Type B pancreatic cell (in vitro differentiated cells): ENCODE measurements at regions not wholly inside any gene's neighbourhood (a gene's known extent, or its start where the extent isn't known, plus 50 kb on each side); places are given as distances from the start of the nearest gene placed in this dataset.

Experiments
- DNase-seq: peaks from one replicate; pipeline ENCODE4 v3.0.0; 2021; ENCODE audit warnings: mixed read lengths; ENCODE audit not compliant: unreplicated experiment; ENCODE audit errors: extremely low spot score
- H3K27ac Mint-ChIP-seq: 2 replicates; pipeline ENCODE4 v1.8.0; 2021; ENCODE audit warnings: mild to moderate bottlenecking, mixed read lengths
- H3K27me3 Mint-ChIP-seq: 2 replicates; pipeline ENCODE4 v1.8.0; 2021; ENCODE audit warnings: mixed read lengths
- H3K36me3 Mint-ChIP-seq: 2 replicates; pipeline ENCODE4 v1.8.0; 2021; ENCODE audit warnings: mixed read lengths
- H3K4me1 Mint-ChIP-seq: one replicate; pipeline ENCODE4 v1.8.0; 2021; ENCODE audit warnings: mixed read lengths; ENCODE audit not compliant: unreplicated experiment
- H3K4me3 Mint-ChIP-seq: 2 replicates; pipeline ENCODE4 v1.8.0; 2021; ENCODE audit warnings: mild to moderate bottlenecking, mixed read lengths
- H3K9me3 Mint-ChIP-seq: 2 replicates; pipeline ENCODE4 v1.8.0; 2021; ENCODE audit warnings: mixed read lengths
- TF ChIP-seq, protein P1 (sequence below): fragments of 200-600 bp; sonication (generic); conservative IDR thresholded peaks from 2 replicates; pipeline ENCODE4 v1.5.0; 2021; ENCODE audit warnings: antibody characterized with exemption, mild to moderate bottlenecking

DNA sequence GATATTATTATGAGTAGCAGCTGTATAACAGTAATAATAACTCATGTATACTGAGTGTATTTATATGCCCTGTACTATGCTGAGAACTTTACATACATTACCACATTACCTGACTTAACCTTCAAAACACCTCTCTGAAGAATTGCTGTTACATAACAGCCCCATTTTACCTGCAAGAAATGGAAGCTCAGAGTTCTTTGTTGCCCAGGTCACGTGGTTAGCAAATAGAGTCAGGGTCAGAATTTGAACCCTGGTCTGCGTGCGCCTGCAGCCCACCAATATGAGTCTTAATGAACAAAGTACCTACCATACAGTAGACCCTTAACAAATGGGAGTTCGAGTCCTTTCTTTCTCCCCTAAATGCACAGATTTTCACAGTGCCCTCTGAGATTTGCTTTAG is 101.9 kb downstream of the MCFD2 start:
- Mint-ChIP-seq H3K4me1 (peaks cover 15% of the 10 kb centered on the region), H3K27me3 (peaks cover 3% of the 10 kb centered on the region), H3K36me3 (no peaks in the 10 kb centered on the region), H3K4me3 (no peak overlapping the region), H3K27ac (no peak overlapping the region), H3K9me3 (peaks cover 4% of the 10 kb centered on the region)
- DNase-seq, result no peak
- TF ChIP-seq, protein P1, sequence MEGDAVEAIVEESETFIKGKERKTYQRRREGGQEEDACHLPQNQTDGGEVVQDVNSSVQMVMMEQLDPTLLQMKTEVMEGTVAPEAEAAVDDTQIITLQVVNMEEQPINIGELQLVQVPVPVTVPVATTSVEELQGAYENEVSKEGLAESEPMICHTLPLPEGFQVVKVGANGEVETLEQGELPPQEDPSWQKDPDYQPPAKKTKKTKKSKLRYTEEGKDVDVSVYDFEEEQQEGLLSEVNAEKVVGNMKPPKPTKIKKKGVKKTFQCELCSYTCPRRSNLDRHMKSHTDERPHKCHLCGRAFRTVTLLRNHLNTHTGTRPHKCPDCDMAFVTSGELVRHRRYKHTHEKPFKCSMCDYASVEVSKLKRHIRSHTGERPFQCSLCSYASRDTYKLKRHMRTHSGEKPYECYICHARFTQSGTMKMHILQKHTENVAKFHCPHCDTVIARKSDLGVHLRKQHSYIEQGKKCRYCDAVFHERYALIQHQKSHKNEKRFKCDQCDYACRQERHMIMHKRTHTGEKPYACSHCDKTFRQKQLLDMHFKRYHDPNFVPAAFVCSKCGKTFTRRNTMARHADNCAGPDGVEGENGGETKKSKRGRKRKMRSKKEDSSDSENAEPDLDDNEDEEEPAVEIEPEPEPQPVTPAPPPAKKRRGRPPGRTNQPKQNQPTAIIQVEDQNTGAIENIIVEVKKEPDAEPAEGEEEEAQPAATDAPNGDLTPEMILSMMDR, result no peak

DNA sequence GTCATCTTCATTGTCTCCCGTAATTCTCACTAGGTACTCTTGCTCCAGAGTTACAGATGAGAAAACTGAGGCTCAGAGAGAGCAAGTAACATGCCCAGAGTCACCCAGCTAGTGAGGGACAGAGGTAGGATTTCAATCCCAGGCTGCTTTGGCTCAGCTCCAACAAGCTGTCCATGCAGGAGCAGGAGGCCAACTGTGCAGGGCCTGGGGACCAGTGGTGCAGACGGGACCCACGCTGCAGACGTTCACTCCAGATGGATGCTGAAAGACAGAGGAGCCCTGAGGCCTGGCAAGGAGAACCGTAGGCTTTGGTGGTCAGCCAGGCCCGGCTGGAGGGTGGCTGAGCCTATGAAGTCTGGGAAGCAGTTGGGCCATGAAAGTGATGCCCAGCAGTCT is 102.6 kb downstream of the MCFD2 start:
- TF ChIP-seq, protein P1, result no peak
- peaks cover 12% of the 10 kb centered on the region for H3K4me1 Mint-ChIP-seq
- peaks cover 3% of the 10 kb centered on the region for H3K27me3 Mint-ChIP-seq
- DNase-seq, result peak; percentile 57
- no peak overlapping the region for H3K27ac Mint-ChIP-seq
- no peaks in the 10 kb centered on the region for H3K36me3 Mint-ChIP-seq
- H3K9me3 Mint-ChIP-seq, result peaks cover 4% of the 10 kb centered on the region
- no peak overlapping the region for H3K4me3 Mint-ChIP-seq
